ENCODE measurements at regions not wholly inside any gene's neighbourhood (a gene's known extent, or its start where the extent isn't known, plus 50 kb on each side); places are given as distances from the start of the nearest gene placed in this dataset.

DNA sequence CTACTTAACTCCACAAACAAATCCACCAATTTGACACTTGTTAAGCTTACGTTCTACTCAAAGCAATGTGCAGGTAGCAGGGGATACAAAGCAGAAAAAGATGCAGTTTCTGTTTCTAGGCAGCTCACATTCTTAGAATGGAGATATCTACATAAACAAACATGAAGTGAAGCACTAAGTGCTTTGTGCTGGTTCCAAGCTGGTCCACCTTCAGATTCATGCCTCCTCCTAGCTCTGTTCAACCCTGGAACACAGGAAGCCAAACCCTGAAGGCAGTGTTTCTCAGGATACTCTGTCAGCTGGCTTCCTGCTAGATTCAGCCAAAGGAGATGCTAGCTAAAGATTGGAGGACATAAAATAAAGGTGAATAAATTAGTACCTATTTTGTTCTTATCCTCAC lies 55.3 kb upstream of the NOL4 start:
- TF ChIP-seq, protein P1, sequence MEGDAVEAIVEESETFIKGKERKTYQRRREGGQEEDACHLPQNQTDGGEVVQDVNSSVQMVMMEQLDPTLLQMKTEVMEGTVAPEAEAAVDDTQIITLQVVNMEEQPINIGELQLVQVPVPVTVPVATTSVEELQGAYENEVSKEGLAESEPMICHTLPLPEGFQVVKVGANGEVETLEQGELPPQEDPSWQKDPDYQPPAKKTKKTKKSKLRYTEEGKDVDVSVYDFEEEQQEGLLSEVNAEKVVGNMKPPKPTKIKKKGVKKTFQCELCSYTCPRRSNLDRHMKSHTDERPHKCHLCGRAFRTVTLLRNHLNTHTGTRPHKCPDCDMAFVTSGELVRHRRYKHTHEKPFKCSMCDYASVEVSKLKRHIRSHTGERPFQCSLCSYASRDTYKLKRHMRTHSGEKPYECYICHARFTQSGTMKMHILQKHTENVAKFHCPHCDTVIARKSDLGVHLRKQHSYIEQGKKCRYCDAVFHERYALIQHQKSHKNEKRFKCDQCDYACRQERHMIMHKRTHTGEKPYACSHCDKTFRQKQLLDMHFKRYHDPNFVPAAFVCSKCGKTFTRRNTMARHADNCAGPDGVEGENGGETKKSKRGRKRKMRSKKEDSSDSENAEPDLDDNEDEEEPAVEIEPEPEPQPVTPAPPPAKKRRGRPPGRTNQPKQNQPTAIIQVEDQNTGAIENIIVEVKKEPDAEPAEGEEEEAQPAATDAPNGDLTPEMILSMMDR (IDR thresholded peaks at IDR 0.05): no peak
- no peak for TF ChIP-seq POLR2A (IDR thresholded peaks at IDR 0.05)

All from breast epithelium (tissue), 3 donors.